ENCODE measurements at regions not wholly inside any gene's neighbourhood (a gene's known extent, or its start where the extent isn't known, plus 50 kb on each side); places are given as distances from the start of the nearest gene placed in this dataset.

DNA sequence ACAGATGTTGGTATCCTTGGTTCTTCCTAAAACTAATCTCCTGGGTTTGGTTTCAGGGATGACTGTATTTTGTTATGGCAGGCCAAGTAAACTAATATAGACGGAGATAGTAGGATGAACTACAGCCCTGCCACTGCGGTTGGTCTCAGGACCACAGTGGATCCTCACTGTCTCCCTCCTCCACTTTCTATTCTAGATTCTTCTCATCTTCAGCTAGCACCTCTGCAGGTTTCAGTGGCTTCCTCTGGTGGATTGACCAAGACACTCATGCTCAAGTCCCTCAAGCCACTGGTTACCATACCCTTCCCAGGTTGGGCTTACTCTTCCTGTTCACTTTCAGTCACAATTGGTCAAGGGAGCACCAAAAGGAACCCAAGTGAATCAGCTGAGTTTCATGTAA lies 71.1 kb upstream of the CLDN18 start:
- Histone ChIP-seq H3K27ac (no peak overlapping the region), H3K4me1 (no peaks in the 10 kb centered on the region), H3K4me3 (no peak overlapping the region), H3K36me3 (ENCODE audit: low read depth, missing control alignments) (no peaks in the 10 kb centered on the region), H3K27me3 (no peaks in the 10 kb centered on the region), H3K9me3 (no peaks in the 10 kb centered on the region)
- TF ChIP-seq POLR2A (IDR thresholded peaks at IDR 0.05), result no peak
- TF ChIP-seq, protein P1, sequence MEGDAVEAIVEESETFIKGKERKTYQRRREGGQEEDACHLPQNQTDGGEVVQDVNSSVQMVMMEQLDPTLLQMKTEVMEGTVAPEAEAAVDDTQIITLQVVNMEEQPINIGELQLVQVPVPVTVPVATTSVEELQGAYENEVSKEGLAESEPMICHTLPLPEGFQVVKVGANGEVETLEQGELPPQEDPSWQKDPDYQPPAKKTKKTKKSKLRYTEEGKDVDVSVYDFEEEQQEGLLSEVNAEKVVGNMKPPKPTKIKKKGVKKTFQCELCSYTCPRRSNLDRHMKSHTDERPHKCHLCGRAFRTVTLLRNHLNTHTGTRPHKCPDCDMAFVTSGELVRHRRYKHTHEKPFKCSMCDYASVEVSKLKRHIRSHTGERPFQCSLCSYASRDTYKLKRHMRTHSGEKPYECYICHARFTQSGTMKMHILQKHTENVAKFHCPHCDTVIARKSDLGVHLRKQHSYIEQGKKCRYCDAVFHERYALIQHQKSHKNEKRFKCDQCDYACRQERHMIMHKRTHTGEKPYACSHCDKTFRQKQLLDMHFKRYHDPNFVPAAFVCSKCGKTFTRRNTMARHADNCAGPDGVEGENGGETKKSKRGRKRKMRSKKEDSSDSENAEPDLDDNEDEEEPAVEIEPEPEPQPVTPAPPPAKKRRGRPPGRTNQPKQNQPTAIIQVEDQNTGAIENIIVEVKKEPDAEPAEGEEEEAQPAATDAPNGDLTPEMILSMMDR (IDR thresholded peaks at IDR 0.05), result no peak
- intact Hi-C loops (cut with DNase I; ENCODE audit: low total_unique reads), result no loop called here
- no peak for DNase-seq
- 90 to 97% methylated on average over 2 of the region's 2 CpGs for WGBS, 2 donors

DNA sequence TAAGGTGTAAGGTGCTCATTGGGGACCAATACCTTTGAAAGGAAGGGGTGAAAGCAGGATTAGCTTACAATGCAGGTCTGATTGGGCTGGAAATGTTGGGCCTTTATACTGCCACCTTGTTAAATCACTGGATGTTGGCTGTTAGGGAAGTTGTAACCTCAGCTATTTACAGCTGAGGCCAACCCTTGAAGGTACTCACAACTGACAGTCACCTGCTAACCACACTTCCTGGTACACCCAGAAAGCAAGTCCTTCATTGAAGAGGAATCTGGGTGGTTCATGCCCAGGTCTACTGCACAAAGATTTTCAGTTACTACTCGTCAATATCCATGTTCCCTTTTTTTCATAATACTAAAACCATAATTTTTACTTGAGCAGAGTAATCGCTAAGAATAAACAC lies 65.4 kb upstream of the CLDN18 start:
- TF ChIP-seq, protein P1 (IDR thresholded peaks at IDR 0.05), result no peak
- no peak for TF ChIP-seq POLR2A (IDR thresholded peaks at IDR 0.05)

DNA sequence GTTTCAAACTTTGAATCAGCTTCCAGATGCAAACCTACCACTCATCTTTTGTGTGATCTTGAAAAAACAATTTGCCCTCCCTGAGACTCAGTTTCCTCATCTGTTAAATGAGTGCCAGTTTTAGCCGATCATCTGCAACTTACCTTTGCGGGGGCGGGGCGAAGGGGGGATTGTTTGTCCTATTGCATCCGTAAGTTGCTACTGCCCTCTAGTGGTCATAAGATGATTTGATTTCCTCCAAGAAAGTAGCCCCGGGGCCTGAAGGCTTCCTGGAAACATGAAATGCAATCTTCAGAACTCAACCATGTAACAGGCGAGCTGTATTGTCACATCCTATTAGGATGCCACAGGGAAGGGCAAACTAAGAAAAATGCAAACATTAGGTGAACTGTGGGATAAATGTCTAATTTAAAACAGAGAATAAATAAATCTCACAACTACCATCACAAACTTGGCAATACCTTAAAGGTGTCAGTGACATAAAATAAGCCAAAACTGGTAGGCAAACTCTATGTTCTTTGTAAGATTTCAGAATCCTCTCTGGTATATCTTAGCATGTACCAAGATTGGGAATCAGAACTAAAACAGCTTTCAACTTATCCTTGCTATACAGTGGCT lies 63.5 kb upstream of the CLDN18 start:
- Histone ChIP-seq H3K4me1 (no peaks in the 10 kb centered on the region), H3K4me3 (no peak overlapping the region), H3K36me3 (ENCODE audit: low read depth, missing control alignments) (no peaks in the 10 kb centered on the region), H3K9me3 (no peaks in the 10 kb centered on the region), H3K27me3 (no peaks in the 10 kb centered on the region), H3K27ac (no peak overlapping the region)
- TF ChIP-seq POLR2A (IDR thresholded peaks at IDR 0.05), result no peak
- TF ChIP-seq, protein P1 (IDR thresholded peaks at IDR 0.05), result peak; percentile 42 to 78 (median 75)
- WGBS, 2 donors, result 4 to 7% methylated on average over 7 of the region's 7 CpGs
- intact Hi-C loops (cut with DNase I; ENCODE audit: low total_unique reads), result no loop called here
- peak; percentile 73 for DNase-seq

More for the DNA sequence above, 65.4 kb upstream of the CLDN18 start:
- Histone ChIP-seq H3K27ac (no peak overlapping the region), H3K36me3 (ENCODE audit: low read depth, missing control alignments) (no peaks in the 10 kb centered on the region), H3K27me3 (no peaks in the 10 kb centered on the region), H3K4me1 (no peaks in the 10 kb centered on the region), H3K9me3 (no peaks in the 10 kb centered on the region), H3K4me3 (no peak overlapping the region)
- DNase-seq, result no peak
- WGBS, 2 donors, result 68 to 84% methylated on average over 2 of the region's 2 CpGs
- intact Hi-C loops (cut with DNase I; ENCODE audit: low total_unique reads), result no loop called here

DNA sequence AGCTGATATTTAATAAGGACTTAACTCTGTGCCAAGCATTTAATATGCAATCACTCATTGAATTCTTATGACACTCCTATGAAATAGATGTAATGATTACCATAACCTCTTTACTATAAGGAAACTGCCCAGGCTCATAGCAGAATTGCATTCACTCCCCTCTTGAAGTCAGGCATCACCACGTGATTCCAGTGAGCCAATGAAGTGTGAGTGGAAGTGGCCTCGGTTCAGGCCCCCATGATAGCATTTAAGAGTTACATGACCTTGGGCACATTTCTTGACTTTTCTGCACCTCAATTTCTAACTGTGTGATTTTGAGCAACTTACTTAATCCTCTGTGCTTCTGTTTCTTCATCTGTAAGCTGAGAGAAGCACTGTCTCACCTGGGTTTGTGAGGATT lies 62.8 kb upstream of the CLDN18 start:
- no peak for DNase-seq
- intact Hi-C loops (cut with DNase I; ENCODE audit: low total_unique reads), result no loop called here

More for the DNA sequence above, 62.8 kb upstream of the CLDN18 start:
- H3K27me3 ChIP-seq, result no peaks in the 10 kb centered on the region
- no peaks in the 10 kb centered on the region for H3K36me3 ChIP-seq (ENCODE audit: low read depth, missing control alignments)
- H3K9me3 ChIP-seq, result no peaks in the 10 kb centered on the region
- H3K4me3 ChIP-seq, result no peak overlapping the region
- TF ChIP-seq POLR2A (IDR thresholded peaks at IDR 0.05), result no peak
- TF ChIP-seq, protein P1 (IDR thresholded peaks at IDR 0.05), result no peak
- H3K4me1 ChIP-seq, result no peaks in the 10 kb centered on the region
- WGBS, 2 donors, result 49 to 64% methylated on average over 2 of the region's 2 CpGs
- no peak overlapping the region for H3K27ac ChIP-seq

Data from testis (tissue), 2 donors.